ENCODE measurements at regions not wholly inside any gene's neighbourhood (a gene's known extent, or its start where the extent isn't known, plus 50 kb on each side); places are given as distances from the start of the nearest gene placed in this dataset.

GRCh38 chr10:4649471-4649870 lies 176.5 kb upstream of the AKR1E2 start:
- DNase-seq (ENCODE audit: extremely low read depth, low read depth), result no peak
- TF ChIP-seq, protein P1, sequence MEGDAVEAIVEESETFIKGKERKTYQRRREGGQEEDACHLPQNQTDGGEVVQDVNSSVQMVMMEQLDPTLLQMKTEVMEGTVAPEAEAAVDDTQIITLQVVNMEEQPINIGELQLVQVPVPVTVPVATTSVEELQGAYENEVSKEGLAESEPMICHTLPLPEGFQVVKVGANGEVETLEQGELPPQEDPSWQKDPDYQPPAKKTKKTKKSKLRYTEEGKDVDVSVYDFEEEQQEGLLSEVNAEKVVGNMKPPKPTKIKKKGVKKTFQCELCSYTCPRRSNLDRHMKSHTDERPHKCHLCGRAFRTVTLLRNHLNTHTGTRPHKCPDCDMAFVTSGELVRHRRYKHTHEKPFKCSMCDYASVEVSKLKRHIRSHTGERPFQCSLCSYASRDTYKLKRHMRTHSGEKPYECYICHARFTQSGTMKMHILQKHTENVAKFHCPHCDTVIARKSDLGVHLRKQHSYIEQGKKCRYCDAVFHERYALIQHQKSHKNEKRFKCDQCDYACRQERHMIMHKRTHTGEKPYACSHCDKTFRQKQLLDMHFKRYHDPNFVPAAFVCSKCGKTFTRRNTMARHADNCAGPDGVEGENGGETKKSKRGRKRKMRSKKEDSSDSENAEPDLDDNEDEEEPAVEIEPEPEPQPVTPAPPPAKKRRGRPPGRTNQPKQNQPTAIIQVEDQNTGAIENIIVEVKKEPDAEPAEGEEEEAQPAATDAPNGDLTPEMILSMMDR (IDR thresholded peaks at IDR 0.05; ENCODE audit: low read depth, low read length), result no peak

DNA sequence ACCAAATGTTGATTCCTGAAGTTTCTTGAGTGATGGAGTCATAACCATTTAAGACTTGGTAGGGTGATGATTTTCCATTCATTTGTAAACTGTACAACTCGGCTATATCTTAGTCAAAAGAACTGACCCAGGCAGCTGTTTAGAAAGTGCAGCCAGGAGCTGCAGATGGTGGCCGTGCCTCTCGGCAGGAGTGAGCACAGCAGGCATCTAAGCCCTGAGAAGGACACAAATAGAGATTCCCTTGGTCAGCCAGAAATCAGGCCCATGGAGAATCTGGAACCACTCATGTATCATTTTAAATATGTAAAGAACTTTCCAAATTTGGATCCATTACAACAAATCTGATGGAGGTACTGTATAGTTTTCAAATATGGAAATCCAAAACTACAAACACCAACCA lies 177.0 kb upstream of the AKR1E2 start:
- no peak for DNase-seq (ENCODE audit: extremely low read depth, low read depth)
- TF ChIP-seq, protein P1 (IDR thresholded peaks at IDR 0.05; ENCODE audit: low read depth, low read length), result no peak

DNA sequence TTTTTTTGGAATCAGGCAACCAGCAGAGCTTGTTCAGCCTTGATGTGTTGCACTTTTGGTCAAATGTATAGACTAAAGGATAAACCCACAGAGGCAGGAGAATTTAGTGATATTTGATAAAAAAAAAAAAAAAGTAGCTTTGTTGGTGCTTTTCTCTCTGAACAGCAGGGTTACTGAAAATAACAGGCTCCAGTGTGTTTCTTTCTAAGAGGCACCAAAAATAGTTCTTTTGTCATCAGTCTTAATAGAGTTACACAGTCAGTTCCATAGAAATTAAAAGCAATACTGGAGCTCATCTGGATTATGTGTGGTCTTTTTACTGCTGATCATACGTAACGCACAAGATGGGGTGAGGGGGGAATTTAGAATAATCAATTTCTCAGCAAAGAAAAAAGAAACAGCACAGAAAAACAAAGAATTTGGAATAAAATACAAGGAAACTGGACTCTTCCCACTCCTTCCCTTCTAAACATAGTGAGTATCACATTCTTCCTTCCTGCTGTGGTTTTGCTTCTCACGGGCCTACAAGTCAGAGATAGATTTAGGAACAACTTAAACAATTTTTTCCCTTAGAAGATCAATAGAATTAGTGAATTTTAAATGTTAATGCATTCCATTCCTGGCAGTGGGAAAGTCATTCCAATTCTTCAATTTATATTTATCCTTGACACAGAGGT lies 178.8 kb upstream of the AKR1E2 start:
- TF ChIP-seq, protein P1 (IDR thresholded peaks at IDR 0.05; ENCODE audit: low read depth, low read length), result no peak
- DNase-seq (ENCODE audit: extremely low read depth, low read depth), result no peak

- no peak for DNase-seq (ENCODE audit: extremely low read depth, low read depth)
- TF ChIP-seq, protein P1 (IDR thresholded peaks at IDR 0.05; ENCODE audit: low read depth, low read length), result no peak
Observed at GRCh38 chr10:4646547-4646946, 179.5 kb upstream of the AKR1E2 start.

- TF ChIP-seq, protein P1 (IDR thresholded peaks at IDR 0.05; ENCODE audit: low read depth, low read length), result no peak
- no peak for DNase-seq (ENCODE audit: extremely low read depth, low read depth)
Observed at GRCh38 chr10:4645836-4646235, 180.2 kb upstream of the AKR1E2 start.

DNA sequence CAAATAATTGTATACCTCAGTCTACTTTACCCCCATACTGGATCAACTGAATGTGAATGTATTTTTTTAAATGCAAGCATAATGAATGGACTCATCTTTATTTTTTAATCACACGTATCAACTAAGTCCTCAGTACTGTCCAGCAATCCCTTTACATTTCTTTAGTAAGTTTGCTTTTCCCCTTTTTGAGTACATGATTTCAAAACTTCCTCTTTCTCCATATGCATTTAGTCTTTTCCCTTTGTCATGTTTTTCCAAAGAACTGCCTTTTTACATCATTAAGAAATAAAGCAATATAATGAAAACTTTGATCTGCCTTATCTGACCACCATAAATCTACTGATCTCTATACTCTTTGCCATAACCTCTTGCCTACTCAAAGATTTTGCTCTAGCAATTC lies 182.5 kb upstream of the AKR1E2 start:
- no peak for DNase-seq (ENCODE audit: extremely low read depth, low read depth)
- TF ChIP-seq, protein P1 (IDR thresholded peaks at IDR 0.05; ENCODE audit: low read depth, low read length), result no peak

GRCh38 chr10:4639960-4640359 lies 186.0 kb upstream of the AKR1E2 start:
- no peak for DNase-seq (ENCODE audit: extremely low read depth, low read depth)
- TF ChIP-seq, protein P1 (IDR thresholded peaks at IDR 0.05; ENCODE audit: low read depth, low read length), result no peak

Measured in AG09319 (cell line).